HTR-8/SVneo (cell line): ENCODE measurements at regions not wholly inside any gene's neighbourhood (a gene's known extent, or its start where the extent isn't known, plus 50 kb on each side); places are given as distances from the start of the nearest gene placed in this dataset.

Source experiments
- DNase-seq: peaks from one replicate; pipeline ENCODE4 v3.0.0; 2011; ENCODE audit warnings: low spot score, mixed read lengths; ENCODE audit not compliant: insufficient read length
- FAIRE-seq: peaks from 2 replicates; lab custom pipeline; 2011; peaks lifted over from hg19 to GRCh38; lab: Jason Lieb, UNC

DNA sequence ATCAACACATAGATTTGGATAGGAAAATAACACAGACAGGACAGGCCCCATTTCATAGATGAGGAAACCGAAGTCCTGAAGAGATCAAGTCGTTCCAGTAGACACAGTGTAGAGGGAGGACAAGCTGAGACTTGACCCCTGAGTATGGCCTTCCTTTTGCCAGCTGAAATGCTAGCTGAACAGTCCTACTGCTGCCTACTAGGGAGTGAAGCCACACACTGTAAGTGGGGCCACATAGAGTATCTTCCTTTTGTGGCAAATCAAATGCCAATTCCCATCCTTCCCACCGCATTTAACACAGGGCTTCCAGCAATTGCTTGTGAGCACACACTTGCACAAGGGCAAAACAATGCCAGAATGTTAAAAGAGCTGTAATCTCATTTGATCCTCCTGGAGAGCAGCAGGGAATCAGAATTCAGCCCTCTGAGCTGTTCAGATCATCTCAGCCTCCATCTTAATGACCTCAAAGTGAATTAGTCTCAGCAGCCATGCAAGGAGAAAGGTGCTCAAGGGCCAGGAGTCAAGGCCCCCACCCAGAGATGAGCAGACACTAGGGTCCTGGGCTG, 380.5 kb downstream of the EMP1 start:
- FAIRE-seq (no peak), DNase-seq (no peak)

DNA sequence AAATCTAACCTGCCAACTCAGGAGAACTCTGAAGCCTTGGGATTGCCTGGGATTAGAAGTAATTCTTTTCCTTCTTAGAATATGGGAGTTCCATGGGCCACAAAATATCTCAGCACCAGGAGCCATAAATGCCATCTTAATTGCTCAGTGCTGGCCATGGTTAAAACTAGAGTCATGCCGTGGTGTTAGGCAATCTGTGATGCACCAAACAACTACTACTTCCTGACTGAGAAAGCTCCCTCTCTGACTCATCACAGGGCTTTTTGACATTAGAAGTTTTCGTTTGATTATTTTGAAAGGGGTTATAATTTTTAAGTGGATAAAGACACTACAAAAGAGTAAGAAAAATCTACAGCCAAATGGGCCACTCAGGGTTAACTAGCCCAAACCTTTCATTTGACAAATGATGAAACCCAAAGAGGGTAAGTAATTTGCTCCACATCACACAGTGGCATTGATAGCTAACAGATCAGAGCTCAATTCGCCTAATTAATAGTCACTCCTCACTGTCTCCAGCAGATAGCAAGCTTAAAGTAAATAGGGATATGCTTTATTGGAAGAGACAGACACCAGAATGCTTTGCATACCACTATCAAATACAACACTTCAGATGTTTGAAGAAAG, 377.3 kb downstream of the EMP1 start:
- no peak for FAIRE-seq
- no peak for DNase-seq

DNA sequence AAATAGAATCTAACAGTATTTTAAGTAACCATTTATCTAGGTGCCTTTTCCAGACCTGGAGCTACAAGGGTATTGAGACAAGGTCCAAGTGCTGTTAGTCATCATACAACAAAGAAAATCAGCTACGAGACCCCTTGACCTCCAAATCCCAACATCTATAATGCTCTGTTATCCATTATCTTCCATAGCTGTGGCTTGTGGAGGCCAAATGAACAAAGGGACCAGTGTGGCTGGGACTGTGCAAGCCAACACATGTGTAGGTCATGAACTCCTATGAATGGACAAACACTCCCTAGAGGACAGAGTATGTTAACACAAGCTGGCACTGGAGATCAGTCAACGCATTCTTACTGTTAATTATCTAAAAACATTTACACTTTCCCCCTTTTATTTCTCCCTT, 374.5 kb downstream of the EMP1 start:
- FAIRE-seq: no peak
- DNase-seq: no peak

DNA sequence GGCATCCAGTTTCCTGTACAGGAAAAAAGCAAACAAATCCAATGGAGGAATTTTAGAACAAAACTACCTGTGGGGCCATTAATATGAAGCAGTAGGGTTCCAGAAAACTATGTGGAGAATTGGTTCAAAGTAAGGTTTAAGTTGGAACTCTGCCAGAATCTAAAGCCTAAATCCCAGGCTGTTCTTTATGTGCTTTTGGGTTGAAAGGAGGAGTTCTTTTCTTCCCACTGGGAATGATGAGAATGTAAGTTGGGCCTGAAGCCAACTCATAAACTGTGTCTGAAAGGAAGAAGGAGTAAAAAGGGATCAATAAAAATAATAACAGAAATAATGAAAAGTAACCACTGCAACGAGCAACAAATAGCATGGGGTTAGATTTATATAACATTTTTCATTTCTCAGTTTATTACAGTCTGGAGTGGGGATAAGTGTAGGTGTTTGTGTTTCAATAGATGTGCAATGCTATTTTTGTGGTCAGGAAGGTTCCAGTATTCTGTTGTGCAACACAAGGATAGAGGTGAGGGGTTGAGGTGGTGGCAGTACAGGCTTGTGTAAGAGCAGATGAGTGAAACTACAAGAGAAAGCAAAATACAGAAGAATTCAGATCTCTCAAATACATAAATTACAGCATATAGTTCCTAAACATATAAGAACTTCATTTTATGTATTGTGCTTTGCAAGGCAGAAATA, 373.6 kb downstream of the EMP1 start:
- FAIRE-seq: no peak

DNA sequence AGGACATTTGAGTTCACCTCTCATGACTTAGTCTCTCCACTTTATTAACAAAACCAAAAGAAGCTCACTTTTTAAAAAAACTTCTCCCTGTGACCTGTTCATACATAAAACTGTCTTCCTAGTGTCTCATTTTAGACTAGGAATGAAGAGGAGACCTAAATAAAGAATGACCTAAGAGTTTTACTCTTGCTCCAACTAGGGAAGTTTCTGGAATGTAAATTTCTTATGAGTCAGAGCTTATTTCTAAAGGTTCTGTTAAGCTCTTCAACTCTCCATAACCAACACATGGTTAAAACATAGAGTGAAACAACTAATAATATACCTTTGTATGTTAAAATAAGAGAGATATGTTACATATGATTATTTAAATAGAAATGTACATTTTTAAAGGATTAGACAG, 369.8 kb downstream of the EMP1 start:
- FAIRE-seq (no peak), DNase-seq (no peak)

More for the DNA sequence above, 373.6 kb downstream of the EMP1 start:
- no peak for DNase-seq

DNA sequence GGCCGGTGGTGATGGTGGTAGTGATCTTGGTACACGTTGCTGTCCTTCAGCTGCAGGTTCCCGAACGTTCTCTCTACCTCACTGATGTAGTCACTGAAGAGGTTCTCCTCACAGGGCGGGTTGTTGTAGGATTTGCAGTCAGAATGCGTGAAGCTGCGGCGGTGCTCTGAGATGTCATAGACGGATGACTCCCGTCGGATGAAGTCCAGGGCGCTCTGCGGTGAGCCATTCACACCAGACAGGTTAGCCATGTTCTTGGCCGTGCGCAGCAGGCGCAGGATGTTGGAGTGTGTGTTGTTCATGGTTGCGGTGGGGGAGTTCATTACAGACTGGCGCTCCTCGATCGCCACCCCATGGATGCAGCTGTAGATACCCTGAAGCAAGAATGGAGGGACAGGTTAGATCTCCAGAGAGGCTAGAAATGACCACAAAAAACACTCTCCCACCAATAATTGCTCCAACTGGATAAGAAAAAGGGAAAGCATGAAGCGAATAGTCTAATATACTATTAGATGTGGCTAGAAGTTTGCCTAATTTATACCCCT, 367.8 kb downstream of the EMP1 start:
- no peak for DNase-seq
- no peak for FAIRE-seq

DNA sequence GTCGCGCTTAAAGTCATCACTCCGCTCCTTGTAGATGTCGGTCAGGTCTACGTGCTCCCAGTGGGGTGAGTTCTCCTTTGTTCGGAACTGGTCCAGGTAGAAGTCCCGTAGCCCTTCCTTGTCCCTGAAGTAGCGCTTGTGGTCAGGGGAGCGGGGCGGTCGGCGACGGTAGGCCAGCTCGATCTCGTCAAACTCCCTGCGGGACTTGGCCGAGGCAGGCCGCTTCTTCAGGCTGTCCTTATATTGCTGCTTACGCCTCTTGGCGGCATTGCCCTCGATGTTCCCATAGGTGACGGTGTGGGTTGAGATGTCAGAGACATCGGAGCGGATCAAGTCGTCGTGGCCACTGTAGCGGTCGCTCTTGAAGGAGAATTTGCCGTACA, 367.2 kb downstream of the EMP1 start:
- no peak for DNase-seq
- FAIRE-seq: no peak

DNA sequence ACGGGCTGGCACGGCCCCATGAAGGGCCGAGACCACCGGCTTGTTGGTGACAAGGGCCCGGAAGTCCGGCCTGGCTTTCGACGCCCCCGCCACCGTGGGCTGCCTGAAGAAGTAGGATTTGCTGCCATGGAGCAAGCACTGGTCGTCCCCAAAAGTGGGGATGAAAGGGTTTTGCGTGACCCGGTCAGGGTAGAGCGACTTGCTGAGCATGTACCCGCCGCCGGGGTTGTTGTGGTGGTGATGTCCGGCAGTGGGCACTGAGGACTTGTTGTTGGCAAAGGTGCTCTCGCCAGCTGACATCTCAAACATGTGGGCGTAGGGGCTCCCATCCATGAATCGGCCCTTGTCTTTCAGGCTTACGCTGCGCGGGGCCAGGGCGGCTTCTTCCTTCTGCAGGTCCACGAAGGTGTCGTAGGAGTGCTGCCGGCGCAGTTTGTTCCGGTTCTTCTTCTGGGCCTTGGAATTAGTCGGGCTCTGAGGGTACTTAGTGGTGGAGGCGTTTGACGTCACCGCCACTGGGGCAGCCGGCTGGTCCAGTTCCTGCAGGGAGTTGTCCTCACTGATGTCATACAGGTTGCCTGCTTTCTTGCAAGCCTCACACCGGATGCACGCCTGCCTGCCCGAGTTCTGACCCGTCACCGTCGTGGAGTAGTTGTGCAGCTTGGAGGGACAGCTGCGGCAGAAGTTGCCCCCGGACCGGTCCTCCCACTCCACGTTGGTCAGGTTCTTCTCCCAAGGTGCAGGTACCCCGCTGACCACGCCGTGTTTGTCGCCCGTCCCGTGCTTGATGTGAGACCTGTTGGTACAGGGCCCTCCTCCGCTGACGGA, 366.6 kb downstream of the EMP1 start:
- FAIRE-seq: no peak
- no peak for DNase-seq

DNA sequence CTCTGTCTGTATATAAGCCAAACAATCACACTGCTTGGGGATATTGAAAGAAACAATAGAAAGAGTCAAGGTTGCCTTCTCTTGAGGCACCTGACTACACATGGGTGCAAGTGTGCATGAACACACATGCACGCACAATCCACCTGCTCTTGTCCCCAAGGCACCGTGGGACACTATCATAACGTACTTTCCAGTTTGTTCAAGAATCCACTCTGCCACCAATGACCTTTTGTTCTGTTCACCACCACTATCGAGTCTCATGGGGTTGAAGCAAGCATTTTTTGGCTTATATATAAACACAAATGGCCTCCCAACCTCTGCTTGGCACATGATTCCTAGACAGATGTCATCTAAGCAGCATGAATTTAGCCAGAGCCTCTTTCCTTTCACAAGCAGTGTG, 365.4 kb downstream of the EMP1 start:
- DNase-seq: no peak
- no peak for FAIRE-seq

DNA sequence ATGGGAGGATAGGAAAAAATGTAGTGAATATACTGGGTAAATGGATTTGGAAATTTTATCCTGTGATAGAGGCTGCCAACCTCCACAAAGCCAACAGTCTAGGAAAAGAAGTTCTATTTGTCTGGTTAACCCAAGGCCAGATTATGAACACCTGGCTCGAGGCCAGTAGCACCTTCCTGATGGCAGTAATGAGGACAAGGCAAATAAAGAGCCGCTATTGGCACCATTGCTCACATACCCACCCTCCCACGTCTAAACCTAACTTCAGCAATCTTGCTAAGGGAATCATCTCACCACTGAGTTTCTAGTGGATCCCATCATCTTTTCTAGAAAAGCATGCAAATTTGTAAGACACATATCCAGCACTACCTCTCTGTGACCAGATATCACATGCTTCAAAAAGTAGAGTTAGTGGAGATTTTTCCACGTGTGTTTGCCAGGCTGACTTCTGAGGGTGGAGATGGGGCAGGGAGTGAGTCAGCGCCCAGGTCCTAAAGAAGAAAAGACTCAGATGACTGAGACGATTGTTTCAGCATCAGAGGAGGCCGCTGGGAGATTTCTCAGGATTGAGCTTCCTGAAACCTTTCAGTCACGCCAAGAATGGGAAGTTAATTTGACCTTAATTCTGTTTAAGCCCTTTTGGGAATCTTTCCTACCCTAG, 362.9 kb downstream of the EMP1 start:
- FAIRE-seq: no peak
- DNase-seq: no peak

DNA sequence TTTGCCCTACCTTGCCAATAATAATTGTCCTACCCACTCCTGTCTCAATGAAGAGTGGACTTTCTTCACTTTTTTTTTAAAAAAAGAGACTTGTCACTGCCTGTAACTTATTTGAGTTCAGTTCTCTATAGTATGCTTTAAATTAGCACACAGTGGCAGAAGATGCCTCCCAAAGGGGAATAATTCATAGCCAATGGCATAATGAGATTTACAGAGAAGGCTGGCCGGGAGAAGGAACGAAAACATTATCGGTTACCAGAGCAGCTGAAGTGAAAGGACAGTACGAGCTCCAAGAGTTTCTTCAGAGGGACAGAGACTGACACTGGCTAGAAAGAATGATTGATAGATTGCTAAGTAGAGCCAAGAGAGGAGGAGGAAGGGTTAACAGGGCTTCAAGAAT, 356.3 kb downstream of the EMP1 start:
- DNase-seq (no peak), FAIRE-seq (no peak)

DNA sequence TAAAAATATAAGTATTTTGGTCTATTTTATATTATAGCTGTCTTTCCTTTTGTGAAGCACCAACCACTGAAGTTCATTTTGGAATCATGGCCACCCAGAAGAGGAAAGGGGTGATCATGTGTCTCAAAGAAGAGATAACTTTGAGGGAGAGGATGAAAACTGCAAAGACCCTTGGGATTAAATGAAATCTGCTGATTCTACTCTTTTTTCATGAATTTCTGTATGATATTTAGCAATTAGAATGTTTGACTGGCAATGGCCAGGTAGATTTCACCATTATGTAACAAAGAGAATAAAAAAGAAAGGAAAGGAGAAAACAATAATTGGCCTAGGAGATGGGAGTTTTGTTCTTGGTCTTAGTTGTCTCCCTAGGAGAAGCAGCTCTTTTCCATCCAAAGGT, 350.8 kb downstream of the EMP1 start:
- no peak for FAIRE-seq
- DNase-seq: no peak

DNA sequence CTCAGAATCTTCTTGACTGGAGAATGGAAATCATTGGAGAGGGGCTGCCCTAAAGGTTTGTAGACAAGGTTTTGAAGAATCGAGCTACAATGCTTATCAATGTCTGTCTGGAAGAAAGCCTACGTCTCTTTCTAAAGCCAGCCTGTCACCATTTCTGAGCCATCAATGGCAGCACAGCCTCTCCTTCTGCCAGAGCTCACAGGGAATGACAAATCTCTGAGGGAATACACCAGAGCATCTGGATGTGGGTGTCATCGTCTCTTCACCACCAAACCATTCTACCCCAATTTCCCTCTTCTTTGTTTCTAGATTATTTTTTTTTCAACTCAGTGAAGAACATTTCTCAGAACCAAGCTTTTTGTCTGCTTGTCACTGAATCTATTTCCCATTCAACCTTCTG, 349.7 kb downstream of the EMP1 start:
- DNase-seq (no peak), FAIRE-seq (no peak)

DNA sequence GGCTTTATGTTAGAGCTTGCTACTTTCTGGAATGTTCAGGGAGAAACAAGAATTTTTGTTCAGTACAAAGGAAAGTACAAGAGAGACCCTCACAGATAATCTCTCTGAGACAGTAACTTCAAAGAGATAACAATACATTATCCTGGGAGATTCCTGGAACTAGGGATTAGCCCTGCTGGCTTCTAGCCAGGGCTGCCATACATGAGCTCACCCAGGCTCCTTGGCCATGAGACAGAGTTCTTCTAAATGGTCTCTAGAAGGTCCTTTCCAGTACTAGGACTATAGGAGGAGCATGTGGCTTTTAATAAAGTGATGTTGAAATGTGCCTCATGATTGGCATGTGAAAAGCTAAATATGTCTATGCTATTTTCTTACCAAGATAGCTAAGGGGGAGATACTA, 342.5 kb downstream of the EMP1 start:
- no peak for DNase-seq
- FAIRE-seq: no peak

DNA sequence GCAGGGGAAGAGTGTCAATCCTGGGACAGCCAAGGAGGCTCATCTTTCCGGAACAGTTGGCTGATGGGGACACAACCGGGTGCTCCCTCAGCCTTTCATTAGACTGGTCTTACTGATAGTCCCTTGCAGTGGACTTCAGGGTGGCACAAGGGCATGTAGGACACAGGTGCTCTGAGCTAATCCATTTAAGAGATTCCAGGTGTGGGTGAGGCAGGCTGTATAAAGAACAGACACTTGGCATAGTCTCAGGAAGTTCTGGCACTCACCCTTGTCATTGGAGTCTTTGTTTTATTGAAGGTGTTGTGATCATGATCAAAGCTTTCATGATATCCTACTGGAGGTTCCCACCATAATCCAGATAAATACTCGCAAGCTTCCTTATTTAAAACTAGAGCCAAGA, 341.6 kb downstream of the EMP1 start:
- DNase-seq (no peak), FAIRE-seq (no peak)

DNA sequence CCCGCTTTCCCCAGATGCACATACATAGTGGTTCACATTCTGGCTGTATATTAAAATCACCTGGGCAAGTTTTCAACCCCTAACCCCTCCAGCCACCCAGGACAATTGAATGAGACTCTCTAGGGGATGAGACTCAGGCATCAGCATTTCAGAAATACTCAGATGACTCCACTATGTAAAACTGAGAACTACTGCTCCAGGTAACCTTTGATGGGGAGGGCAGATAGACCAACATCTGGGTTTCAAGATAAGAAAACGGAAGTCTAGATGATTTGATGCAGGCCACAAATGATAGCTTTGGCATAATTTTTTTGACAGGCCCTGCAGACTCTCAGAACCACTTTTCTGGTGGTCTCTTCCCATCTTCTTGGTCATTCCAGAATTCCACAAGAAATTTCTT, 341.1 kb downstream of the EMP1 start:
- FAIRE-seq (no peak), DNase-seq (no peak)

DNA sequence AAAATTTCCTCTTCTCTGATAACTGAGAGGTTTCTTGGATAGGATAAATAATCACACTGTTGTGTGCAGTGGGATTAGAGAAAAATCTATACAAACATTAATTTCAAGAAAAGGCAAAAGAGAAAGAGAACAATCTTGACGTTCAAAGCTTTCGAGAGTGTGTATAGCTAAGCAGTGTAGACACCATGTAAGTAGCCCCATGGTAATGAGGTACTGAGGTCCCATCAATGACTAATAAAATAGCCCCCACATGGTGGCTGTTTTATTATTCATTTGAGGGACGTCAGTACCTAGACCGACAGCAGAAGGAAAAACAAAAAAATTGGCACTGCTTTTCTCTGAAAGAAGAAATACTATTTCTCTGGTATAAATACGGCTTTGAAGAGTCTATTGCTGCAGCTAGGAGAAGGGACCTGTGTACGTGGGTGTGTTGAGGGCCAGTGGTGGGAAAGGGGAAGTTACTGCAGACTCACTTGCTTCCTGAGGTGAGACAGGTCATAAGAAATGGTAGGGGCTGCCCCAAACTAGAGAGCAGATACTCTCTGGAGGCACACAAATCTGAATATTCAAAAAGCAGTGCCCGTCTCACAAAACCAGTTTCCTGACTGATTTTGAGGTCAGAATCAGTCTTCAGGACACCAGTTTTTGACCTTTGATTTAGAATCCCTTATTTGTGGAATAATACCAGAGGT, 339.8 kb downstream of the EMP1 start:
- FAIRE-seq (no peak), DNase-seq (no peak)

DNA sequence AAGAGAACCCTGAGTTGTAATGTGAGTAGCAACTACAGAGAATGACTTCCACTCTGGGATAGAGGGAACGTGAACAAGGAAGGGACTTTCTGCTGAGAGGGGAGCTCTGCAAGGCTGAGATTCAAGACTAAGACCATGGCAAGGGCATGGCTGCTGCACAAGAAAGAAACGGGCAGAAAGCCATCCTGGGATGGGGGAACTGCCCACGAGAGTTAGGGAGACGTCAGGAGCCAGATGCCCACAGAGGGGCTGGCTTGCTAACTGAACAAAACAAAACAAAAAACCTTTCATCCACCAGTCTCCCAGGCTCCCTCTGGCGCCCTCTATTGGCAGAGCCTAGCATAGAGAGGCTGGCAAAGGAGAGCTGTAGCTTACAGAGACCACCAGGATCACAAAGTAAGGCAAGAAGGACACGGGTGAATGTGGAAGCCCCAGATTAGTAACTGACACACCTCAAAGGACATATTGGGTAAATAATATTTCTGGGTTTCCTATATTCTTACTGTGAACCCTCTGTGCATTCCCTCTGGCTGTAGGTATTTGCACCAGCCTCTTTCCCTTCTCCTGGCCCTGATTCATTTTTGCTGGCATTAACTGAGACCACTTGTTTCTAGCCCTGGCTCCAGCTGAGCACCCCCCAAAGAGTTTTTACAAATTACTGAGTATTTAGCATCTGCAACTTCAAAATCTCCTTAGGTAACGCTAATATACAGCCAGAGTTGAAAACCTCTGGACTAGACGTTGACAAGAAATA, 338.3 kb downstream of the EMP1 start:
- DNase-seq (peak; percentile 5), FAIRE-seq (no peak)

DNA sequence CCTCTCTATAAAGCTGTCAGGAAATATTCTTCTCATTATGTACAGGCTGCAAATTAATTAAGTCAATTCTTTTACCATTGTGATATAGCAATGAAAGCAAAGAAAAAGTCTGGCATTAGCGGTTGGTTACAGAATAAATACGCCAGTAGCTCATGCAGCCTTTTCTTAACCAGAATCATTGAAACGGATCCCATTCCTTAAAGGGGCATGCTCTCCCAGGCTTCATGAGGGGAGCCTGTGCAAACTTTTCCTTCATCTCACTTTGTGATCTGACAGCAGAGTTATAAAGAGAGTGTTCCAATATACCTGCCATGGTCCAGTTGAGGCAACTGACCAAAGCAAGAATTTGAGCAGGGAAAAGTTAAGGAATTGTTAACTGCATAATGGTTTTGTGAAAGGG, 337.7 kb downstream of the EMP1 start:
- FAIRE-seq: no peak
- DNase-seq: no peak
